Glomerular visceral epithelial cell (primary cell): ENCODE measurements at regions not wholly inside any gene's neighbourhood (a gene's known extent, or its start where the extent isn't known, plus 50 kb on each side); places are given as distances from the start of the nearest gene placed in this dataset.

Experiments used
- DNase-seq: peaks from one replicate; pipeline ENCODE4 v3.0.0-alpha.2; 2016; ENCODE audit errors: extremely low spot score

DNA sequence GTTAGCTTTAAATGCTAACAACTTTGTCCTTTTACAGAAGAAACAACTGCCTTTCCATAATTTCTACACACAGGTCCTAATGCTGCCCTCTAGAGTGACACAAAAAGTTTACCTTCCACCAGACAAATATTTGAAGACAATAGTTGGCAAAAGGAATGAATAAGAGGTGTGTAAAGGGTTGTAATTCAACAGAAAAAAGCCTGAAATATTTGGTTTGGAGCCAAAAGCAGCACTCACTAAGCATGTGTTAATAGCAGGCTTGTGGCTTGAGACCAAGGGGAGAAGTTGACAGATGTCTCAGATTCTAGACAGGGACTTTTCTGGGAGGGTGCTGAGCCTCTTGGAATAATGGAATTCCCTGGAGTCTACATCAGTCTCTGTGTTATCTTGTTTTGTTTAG is 156.2 kb upstream of the GALNT17 start:
- no peak for DNase-seq

DNA sequence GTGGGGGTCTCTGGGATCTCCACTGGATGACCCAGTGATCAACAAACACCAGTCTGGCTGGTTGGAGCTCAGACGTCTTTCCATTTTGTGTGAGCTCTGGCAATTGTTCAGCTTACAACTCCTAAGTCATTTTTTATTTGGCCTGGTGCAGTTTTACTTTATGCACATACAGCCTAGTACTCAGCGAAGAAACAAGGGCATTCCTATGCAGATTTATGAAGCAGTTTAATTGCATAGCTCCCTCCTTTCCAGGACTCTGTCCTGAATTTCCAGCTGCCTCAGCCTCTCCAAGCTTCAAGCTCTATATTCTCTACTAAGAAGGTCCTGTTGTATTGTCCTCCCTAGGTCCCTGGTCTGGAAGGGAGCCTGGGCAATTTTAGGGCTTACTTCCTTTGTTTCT is 145.6 kb upstream of the GALNT17 start:
- no peak for DNase-seq

DNA sequence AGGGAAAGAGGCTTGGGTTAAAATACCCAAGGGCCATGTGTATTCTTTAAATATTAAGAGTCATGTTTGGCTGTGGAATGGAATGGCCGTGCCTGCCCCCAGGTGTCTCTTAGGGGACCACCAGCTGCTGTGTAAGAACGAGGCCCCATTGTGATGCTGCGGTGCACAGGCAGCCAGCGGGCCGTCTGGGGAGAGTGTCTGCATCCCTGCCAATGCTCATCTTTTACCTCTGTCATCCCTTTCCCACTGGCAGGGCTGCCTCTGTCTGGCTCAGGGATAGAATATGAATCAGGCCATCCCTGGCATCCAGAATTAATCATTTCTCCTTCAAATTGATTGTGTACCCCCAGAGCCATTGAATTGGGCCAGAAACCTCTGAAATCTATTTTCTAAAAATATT is 137.8 kb upstream of the GALNT17 start:
- no peak for DNase-seq

DNA sequence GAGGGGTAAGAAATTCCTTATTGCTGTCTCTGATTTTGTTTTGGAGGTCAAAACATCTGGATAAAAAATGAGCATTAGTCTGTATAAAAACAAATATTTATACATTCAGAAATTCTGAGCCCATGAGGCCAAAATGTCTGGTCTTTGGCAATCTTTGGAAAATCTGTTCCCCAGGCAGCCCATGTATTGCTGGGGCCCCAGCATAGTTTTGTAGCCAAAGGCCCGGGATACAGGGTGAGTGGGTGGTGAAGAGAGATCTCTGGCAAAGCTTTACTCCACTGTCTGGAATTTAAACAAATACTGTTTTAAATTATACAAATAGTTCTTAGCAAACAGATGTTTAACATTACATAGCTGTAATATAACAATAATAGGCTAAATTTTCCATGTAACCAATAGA is 134.7 kb upstream of the GALNT17 start:
- DNase-seq: no peak

DNA sequence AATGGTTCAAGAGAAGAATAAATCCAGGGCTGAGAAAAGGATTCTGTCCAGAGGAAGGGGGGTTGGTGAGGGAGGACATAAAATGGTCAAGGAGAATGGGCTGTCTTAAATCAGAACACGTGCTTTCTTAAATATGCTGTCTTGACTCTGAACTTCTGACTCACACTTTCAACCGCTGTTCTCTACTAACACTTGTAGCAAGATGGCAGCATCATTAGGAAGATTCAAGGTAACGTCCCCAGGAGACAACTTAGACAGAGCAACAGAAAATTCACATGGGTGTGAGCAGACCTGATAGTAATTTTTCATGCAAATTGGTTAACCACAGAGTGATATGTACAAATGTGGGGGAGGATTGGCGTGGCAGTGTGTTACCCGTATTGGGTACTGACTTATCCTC is 126.8 kb upstream of the GALNT17 start:
- no peak for DNase-seq

DNA sequence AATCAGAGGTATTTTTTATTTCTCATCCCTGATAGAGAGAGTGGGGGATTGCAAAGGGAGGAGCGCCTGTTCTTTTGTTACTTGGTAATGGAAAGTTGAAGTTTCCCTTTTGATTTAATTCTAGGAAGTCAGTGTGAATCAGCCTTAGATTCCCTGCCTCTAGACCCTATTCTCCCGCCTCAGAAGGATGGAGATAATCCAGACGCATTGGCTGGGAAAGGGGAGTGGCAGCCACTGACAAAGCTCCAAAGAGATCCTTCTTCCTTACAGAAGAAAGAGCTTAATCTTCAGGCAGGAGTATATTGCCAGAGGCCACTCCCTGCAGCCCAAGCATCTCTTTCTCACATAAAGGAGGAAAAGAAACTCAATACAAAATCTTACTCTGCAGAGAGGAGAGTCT is 122.3 kb upstream of the GALNT17 start:
- no peak for DNase-seq

DNA sequence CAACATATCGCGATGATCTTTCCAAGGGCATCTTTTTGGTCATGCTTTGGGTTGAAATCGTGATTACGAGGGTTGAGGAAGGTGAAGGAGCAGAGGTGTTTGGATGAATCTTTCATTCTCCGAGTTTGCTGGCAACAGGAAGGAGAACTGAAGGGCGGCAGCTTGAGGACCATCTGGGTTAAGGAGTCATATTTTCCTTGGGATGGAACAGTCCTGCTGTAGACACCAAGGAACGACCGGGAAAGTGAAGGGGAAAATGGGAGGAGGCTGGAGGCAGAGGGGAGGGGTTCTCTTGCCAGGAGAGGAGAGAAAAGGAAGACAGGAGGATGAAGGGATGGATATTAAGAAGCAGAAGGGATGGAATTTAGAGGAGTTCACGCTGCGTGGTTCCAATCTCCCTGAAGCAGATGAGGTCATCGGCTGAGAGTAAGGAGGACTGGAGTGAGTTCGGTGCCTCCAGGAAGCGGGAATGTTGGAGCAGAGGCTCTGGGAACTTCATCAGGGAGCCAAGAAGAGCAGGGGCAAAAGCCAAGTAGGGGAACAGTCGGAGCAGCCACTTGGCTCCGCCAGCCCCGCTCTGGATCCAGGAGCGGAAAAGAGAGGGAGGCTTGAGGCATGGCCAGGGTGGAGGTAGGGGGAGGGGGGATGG is 116.6 kb upstream of the GALNT17 start:
- DNase-seq: no peak

DNA sequence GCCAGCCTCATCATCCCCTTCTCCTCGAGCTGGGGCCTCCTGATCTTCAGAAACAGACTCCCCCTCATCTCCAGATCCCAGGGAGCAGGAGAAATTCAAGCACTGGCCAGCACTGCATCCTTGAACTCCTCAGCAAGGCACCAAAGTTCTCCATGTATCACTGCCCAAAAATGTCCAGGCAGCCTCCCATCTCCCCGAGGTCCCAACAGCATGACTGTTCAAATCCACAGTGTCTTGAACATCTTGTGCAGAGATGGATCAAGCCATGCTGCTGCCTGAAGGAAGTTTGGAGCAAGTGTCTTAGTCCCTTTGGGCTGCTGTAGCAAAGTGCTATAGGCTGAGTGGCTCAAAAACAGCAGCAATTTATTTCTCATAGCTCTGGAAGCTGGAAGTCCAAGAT is 115.5 kb upstream of the GALNT17 start:
- no peak for DNase-seq

DNA sequence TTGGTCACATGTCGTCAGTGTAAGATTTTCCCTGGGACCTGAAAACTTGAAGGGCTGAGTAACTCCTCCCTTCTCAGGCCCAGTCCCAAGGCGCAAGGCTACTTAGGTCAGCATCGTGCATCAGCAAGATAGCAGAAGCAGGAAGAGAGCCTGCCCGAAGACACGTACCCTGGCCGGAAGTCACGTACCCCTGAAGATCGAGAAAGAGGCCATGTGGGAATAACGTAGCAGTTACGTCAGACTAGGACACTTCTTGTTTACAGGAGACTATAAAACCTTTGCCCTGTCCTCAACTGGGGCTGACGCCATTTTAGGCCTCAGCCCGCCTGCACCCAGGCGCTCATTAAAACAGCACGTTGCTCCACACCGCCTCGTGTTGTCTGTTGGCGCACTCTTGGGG is 114.3 kb upstream of the GALNT17 start:
- DNase-seq: no peak

DNA sequence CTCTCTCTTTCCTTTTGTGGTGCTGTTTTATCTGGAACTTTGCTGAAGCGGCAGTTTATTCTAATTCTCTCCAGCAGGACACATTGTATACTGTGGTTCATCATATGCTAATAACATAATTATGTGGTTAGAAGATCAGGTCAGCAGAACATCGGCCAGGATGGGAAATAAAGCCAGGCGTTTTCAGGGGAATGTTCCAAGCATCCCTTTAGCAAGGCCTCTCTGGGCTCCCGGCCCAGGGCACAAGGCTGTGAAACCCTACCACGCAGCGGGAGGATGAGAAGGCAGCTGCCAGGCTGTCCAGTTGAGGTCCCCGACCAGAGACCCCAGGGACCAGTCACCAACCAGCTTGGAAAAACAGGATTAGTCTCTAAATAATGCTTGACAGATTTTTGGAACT is 112.2 kb upstream of the GALNT17 start:
- DNase-seq: no peak

DNA sequence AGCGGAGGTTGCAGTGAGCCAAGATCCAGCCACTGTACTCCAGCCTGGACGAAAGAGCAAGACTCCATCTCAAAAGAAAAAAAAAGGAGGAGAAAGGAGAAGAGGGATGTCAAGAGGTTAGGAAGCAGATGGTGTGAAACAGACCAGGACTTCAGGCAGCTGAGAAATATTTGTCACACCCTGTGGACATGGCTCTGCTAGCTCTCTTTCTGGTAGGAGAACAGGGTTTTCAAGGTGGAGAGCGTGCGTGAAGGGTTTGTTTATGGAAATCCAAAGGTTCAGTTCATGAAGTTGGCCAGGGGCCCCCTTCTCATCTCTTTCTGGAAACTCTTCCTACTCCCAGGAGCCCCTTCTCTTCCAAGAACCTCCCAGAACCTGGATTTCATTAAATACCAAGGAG is 110.8 kb upstream of the GALNT17 start:
- no peak for DNase-seq

DNA sequence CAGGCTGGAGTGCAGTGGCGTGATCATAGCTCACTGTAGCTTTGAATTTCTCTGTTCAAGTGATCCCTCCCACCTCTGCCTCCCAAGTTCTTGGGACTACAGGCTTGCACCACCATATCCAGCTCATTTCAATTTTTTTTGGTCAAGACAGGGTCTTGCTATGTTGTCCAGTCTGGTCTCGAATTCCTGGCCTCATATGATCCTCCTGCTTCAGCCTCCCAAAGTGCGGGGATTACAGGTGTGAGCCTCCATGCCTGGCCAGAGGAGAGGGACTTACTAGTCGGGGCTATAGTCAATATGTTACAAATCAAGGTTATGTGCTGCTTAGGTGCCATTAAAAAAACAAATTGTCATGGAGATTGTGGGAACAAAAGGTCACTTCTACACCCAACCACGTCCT is 105.3 kb upstream of the GALNT17 start:
- DNase-seq: no peak

DNA sequence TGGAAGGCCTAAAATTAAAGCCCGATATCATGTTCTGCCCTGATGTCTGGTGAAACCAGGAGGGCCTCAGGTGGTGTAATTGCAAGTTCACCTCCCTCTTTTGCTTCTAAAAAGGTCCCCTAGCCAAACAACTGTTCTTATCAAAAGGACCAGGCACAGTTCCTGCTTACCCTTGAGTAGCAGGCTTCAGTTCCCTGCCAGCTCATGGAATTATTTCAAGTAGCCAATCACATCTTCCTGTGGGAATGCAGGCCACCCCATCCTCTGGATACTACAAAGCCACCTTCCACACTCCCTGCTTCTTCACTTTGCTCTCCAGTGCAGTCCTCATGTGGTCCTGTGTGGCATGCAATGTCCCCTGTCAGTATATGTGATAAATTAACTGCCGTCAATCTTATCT is 97.7 kb upstream of the GALNT17 start:
- DNase-seq: no peak

DNA sequence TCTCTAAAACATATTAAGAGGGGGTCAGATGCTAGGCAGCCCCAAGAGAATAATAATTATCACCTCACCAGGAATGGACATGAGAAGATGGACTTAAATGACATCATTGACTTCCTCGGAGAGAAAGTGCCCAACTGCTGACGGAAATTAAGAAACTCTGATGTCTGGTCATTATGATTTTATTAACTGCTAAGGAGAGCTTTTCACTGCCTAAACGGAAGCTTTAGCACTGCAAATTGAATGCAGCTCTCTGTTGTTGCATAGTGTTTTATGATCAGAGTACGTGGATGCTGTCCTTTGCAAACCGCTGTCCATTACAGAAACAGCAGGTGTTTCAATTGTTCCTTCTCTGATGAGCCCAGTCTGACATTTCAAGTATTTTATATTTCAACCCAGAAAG is 89.4 kb upstream of the GALNT17 start:
- no peak for DNase-seq

DNA sequence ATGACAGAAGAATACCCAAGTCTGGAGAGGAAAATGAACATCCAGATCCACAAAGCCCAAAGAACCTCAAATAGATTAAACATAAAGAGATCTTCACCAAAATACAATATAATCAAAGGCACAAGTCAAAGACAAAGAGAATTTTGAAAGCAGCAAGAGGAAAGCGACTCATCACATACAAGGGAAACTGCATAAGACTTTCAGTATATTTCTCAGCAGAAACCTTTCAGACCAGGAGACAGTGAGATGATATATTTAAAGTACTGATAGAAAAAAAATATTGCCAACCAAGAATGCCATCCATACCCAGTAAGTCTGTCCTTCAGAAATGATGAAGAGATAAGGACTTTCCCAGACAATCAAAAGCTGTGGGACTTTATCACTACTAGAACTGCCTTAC is 81.5 kb upstream of the GALNT17 start:
- no peak for DNase-seq

DNA sequence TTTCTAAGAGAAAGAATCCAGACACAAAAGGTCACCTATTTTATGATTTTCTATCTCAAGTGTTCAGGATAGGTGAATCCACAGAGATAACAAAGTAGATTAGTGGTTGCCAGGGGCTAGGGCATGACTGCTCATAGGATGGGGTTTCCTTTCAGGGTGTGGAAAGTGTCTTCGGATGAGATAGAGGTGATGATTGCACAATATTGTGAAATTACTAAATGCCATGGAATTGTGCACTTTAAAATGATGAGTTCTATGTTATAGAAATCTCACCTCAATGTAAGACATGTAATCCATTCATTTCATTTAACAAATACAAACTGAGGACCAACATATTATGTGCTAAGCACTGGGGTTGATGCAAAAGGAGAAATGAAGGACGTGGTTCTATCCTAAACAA is 76.4 kb upstream of the GALNT17 start:
- DNase-seq: no peak

DNA sequence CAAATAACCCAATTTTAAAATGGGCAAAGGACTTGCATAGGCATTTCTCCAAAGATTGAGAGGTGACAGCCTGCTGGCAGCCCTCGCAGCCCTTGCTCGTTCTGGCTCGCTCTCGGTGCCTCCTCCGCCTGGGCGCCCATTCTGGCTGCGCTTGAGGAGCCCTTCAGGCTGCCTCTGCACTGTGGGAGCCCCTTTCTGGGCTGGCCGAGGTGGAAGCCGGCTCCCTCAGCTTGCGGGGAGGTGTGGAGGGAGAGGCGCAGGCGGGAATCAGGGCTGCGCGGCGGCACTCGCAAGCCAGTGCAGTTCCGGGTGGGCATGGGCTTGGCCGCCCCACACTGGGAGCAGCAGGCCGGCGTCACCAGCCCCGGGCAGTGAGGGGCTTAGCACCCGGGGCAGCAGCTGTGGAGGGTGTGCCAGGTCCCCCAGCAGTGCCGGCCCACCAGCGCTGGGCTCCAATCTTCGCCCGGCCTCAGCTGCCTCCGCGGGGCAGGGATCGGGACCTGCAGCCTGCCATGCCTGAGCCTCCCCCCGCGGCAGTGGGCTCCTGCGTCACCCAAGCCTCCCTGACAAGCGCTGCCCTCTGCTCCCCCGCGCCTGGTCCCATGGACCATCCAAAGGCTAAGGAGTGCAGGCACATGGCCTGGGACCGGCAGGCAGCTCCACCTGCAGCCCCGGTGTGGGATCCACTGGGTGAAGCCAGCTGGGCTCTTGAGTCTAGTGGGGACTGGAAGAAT is 54.0 kb upstream of the GALNT17 start:
- DNase-seq: no peak
